ENCODE measurements at regions not wholly inside any gene's neighbourhood (a gene's known extent, or its start where the extent isn't known, plus 50 kb on each side); places are given as distances from the start of the nearest gene placed in this dataset.
A peak's percentile ranks its signal among the peaks of the same experiment; 100 is the strongest.

DNA sequence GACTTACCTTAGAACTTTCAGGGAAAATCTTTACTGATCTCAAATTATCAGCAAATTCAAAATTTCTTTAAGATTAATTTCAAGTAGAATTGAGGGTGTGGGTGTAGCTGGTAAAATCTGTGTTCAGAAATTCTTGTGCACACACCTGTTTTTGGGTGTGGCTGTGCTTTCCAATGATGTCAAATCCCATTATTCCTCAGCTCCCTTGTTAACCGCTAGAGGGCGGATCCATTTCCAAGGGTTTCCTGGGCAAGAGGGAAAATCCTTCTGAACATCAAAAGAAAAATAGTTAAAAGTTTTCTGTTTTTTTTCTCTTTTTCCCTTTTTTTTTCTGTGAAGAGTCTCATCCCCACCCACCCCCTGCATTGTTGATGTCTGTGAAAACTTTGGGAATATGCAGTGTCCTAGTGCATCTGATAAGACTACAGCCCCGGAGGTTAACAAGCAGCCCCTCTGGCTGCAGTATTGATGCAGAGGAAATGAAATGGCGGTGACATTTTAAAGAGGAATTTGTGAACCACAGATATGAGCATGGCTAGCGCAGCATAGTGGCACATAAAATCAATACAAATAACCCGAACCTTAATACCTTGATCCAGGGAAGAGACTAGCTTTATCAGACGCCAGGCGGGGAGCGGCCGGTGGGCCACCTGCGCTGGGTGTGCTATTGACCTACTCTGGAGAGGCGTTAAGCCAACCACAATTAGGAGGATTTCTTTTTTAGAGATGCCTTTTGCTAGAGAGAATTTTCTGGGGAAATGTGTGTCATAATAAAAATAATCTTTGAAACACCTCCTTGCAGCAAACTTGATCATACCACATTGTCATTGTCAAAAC is 130.9 kb downstream of the FOXA2 start:
- ATAC-seq (ENCODE audit: insufficient read depth, low FRiP score): no peak
- peak in 2 of 3 donors; percentile 42 to 51 for DNase-seq
- TF ChIP-seq, protein P1, sequence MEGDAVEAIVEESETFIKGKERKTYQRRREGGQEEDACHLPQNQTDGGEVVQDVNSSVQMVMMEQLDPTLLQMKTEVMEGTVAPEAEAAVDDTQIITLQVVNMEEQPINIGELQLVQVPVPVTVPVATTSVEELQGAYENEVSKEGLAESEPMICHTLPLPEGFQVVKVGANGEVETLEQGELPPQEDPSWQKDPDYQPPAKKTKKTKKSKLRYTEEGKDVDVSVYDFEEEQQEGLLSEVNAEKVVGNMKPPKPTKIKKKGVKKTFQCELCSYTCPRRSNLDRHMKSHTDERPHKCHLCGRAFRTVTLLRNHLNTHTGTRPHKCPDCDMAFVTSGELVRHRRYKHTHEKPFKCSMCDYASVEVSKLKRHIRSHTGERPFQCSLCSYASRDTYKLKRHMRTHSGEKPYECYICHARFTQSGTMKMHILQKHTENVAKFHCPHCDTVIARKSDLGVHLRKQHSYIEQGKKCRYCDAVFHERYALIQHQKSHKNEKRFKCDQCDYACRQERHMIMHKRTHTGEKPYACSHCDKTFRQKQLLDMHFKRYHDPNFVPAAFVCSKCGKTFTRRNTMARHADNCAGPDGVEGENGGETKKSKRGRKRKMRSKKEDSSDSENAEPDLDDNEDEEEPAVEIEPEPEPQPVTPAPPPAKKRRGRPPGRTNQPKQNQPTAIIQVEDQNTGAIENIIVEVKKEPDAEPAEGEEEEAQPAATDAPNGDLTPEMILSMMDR (IDR thresholded peaks at IDR 0.05; ENCODE audit: control extremely low read depth, extremely low read depth): peak; percentile 15

DNA sequence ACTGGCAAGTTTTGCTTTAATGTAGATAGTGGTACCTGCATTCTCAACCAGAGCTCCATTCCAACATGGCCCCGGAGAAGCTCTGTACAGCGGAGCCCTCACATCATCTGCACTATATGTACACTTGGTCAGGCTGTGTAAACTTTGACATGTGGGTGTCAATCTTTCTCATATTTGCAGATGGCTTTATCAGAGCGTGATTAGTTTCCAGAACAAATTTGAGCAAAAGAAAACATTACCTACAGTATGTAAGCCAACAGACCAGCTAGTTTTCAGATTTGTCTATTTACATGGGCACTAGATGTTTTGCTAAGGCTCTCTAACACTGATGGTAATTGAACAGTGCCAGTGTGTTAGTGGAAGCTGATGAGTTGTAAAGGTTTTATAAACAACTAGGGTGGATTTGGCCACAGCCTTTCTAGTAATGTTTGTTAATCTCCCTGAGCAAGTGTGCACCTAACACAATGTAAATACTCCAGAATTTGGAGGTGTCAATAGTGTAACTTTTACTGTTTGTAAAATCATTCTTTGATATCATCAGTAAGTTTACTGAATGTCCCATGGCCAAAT is 131.8 kb downstream of the FOXA2 start:
- no peak for DNase-seq
- TF ChIP-seq, protein P1 (IDR thresholded peaks at IDR 0.05; ENCODE audit: control extremely low read depth, extremely low read depth): no peak
- H3K9ac ChIP-seq (ENCODE audit: insufficient read depth in 1 of 2, low read length in 2 of 2): no peak overlapping the region
- peaks cover 0 to 24% (median 7%) of the 10 kb centered on the region in 5 donors for H3K4me1 ChIP-seq (ENCODE audit: control insufficient read depth in 5 of 5, insufficient read depth in 5 of 5, low read length in 5 of 5)
- peaks cover 0 to 1% (median 0%) of the 10 kb centered on the region in 4 donors for H3K9me3 ChIP-seq (ENCODE audit: control insufficient read depth in 4 of 4, insufficient read depth in 3 of 4, low read length in 3 of 4)
- 80 to 86% methylated on average over 3 of the region's 3 CpGs for WGBS, 2 donors
- no peak overlapping the region for H3K27ac ChIP-seq (ENCODE audit: low read depth in 1 of 2, low read length in 1 of 2)
- ATAC-seq (ENCODE audit: insufficient read depth, low FRiP score): no peak
- H3K4me3 ChIP-seq: no peak overlapping the region
- H3K27me3 ChIP-seq (ENCODE audit: control insufficient read depth in 3 of 3, insufficient read depth in 3 of 3, low read length in 2 of 3): no peaks in the 10 kb centered on the region
- no peaks in the 10 kb centered on the region for H3K36me3 ChIP-seq (ENCODE audit: control insufficient read depth in 4 of 4, insufficient read depth in 4 of 4, low read length in 4 of 4)

More for the DNA sequence above, 130.9 kb downstream of the FOXA2 start:
- Histone ChIP-seq H3K27me3 (ENCODE audit: control insufficient read depth in 3 of 3, insufficient read depth in 3 of 3, low read length in 2 of 3) (no peaks in the 10 kb centered on the region), H3K36me3 (ENCODE audit: control insufficient read depth in 4 of 4, insufficient read depth in 4 of 4, low read length in 4 of 4) (no peaks in the 10 kb centered on the region), H3K4me3 (no peak overlapping the region), H3K4me1 (ENCODE audit: control insufficient read depth in 5 of 5, insufficient read depth in 5 of 5, low read length in 5 of 5) (peaks cover 0 to 17% (median 4%) of the 10 kb centered on the region in 5 donors), H3K9ac (ENCODE audit: insufficient read depth in 1 of 2, low read length in 2 of 2) (no peak overlapping the region), H3K9me3 (ENCODE audit: control insufficient read depth in 4 of 4, insufficient read depth in 3 of 4, low read length in 3 of 4) (peaks cover 0 to 2% (median 0%) of the 10 kb centered on the region in 4 donors), H3K27ac (ENCODE audit: low read depth in 1 of 2, low read length in 1 of 2) (no peak overlapping the region)
- 75 to 77% methylated on average over 12 of the region's 12 CpGs for WGBS, 2 donors

DNA sequence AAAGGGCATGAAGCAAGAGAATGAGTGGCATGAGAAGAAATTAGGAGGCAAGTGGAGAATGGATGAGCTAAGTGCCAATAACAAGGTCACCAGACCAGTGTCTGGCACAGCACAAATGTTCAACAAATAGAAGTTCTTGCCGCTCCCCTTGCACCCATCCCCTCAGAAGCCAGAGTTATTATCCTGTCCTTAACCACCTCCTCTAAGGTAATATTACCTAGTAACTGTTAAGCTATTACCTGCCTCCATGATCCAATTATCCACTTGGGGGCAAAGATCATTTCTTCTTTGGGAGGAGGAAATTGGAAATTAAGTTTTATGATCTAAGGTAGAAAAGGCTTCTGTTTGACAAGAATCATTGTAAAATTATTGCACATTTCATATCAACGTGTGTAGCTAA is 133.8 kb downstream of the FOXA2 start:
- H3K4me1 ChIP-seq (ENCODE audit: control insufficient read depth in 5 of 5, insufficient read depth in 5 of 5, low read length in 5 of 5): peaks cover 0 to 31% (median 11%) of the 10 kb centered on the region in 5 donors
- TF ChIP-seq, protein P1 (IDR thresholded peaks at IDR 0.05; ENCODE audit: control extremely low read depth, extremely low read depth): no peak
- ATAC-seq (ENCODE audit: insufficient read depth, low FRiP score) (no peak), DNase-seq (no peak)
- no peak overlapping the region for H3K27ac ChIP-seq (ENCODE audit: low read depth in 1 of 2, low read length in 1 of 2)
- H3K27me3 ChIP-seq (ENCODE audit: control insufficient read depth in 3 of 3, insufficient read depth in 3 of 3, low read length in 2 of 3): no peaks in the 10 kb centered on the region
- 88 to 95% methylated on average over 2 of the region's 2 CpGs for WGBS, 2 donors
- no peak overlapping the region for H3K4me3 ChIP-seq
- H3K9ac ChIP-seq (ENCODE audit: insufficient read depth in 1 of 2, low read length in 2 of 2): no peak overlapping the region
- H3K9me3 ChIP-seq (ENCODE audit: control insufficient read depth in 4 of 4, insufficient read depth in 3 of 4, low read length in 3 of 4): peaks cover 0 to 1% (median 0%) of the 10 kb centered on the region in 4 donors
- H3K36me3 ChIP-seq (ENCODE audit: control insufficient read depth in 4 of 4, insufficient read depth in 4 of 4, low read length in 4 of 4): no peaks in the 10 kb centered on the region
